ENCODE measurements at regions not wholly inside any gene's neighbourhood (a gene's known extent, or its start where the extent isn't known, plus 50 kb on each side); places are given as distances from the start of the nearest gene placed in this dataset.

- ChIA-PET CTCF (ENCODE audit: partially characterized antibody) (interaction anchor here (1.8 kb wide), 1 partner anchor 9 kb away, joined by 3 read pairs; no protein-coding TSS in a partner anchor), POLR2A (ENCODE audit: partially characterized antibody) (no interaction called here)
- Histone ChIP-seq H4K91ac (replicated peaks; ENCODE audit: insufficient read length, low read length) (no peak overlapping the region), H3K4me1 (replicated peaks in 1 of 4; ENCODE audit: control insufficient read depth in 3 of 4, insufficient read depth in 4 of 4, low read length in 3 of 4) (peaks cover 0 to 6% (median 2%) of the 10 kb centered on the region in 4 experiments; a peak in 3 of 7 replicates), H3K79me2 (ENCODE audit: control insufficient read depth in 1 of 2, insufficient read depth in 2 of 2, low read length in 2 of 2) (no peaks in the 10 kb centered on the region), H3K14ac (ENCODE audit: insufficient read length) (no peak overlapping the region), H4K8ac (ENCODE audit: extremely low read depth, insufficient read depth, low read length) (no peak overlapping the region), H3K18ac (ENCODE audit: extremely low read depth, low read length) (no peak overlapping the region), H4K5ac (ENCODE audit: insufficient read length, low read depth, low read length) (no peak overlapping the region), H3K23ac (ENCODE audit: insufficient read length) (no peak overlapping the region), H2BK20ac (ENCODE audit: low read length) (no peak overlapping the region), H3K4me3 (ENCODE audit: extremely low read depth in 1 of 4, insufficient read depth in 2 of 4, low read depth in 3 of 4, low read length in 4 of 4) (no peak overlapping the region), H2BK5ac (ENCODE audit: low read depth, low read length) (no peak overlapping the region), H3K9me3 (ENCODE audit: insufficient read depth in 2 of 2, low read depth in 1 of 2, low read length in 1 of 2) (no peaks in the 10 kb centered on the region), H3K27ac (ENCODE audit: low read depth, low read length) (no peak overlapping the region), H3K56ac (replicated peaks; ENCODE audit: insufficient read length, low read depth, low read length) (no peak overlapping the region), H3K4ac (replicated peaks; ENCODE audit: insufficient read length, low read depth, low read length) (no peak overlapping the region), H3K79me1 (ENCODE audit: low read depth, low read length) (no peaks in the 10 kb centered on the region), H3K27me3 (replicated peaks in 1 of 4; ENCODE audit: control insufficient read depth in 3 of 4, extremely low read depth in 1 of 4, insufficient read depth in 3 of 4, low read length in 3 of 4) (no peaks in the 10 kb centered on the region), H3K4me2 (ENCODE audit: insufficient read depth in 1 of 2, low read depth in 2 of 2, low read length in 2 of 2) (no peak overlapping the region), H2BK12ac (ENCODE audit: low read depth, low read length) (no peak overlapping the region), H3K36me3 (ENCODE audit: control insufficient read depth in 2 of 4, insufficient read depth in 4 of 4, low read length in 3 of 4) (no peaks in the 10 kb centered on the region), H2AFZ (ENCODE audit: low read length) (no peak overlapping the region), H2BK15ac (ENCODE audit: low read length) (no peak overlapping the region), H4K20me1 (replicated peaks in 1 of 2; ENCODE audit: control insufficient read depth in 1 of 2, insufficient read depth in 2 of 2, low read length in 2 of 2) (no peaks in the 10 kb centered on the region), H3K23me2 (ENCODE audit: low read depth, low read length) (no peaks in the 10 kb centered on the region), H3K9ac (replicated peaks in 1 of 4; ENCODE audit: extremely low read depth in 1 of 4, low read depth in 3 of 4, low read length in 3 of 4) (no peak overlapping the region), H2AK5ac (ENCODE audit: low read depth, low read length) (no peak overlapping the region), H2BK120ac (replicated peaks; ENCODE audit: low read depth, low read length) (no peak overlapping the region)
- no peak for DNase-seq (ENCODE audit: low read depth in 1 of 2, low spot score in 2 of 2)
- no peak for FAIRE-seq
- TF ChIP-seq BACH1 (IDR thresholded peaks at IDR 0.05; ENCODE audit: low read length) (no peak), TEAD4 (IDR thresholded peaks at IDR 0.05; ENCODE audit: low read depth, low read length) (no peak), HDAC2 (IDR thresholded peaks at IDR 0.05; ENCODE audit: borderline replicate concordance in 1 of 2, low read depth in 2 of 2, low read length in 2 of 2) (no peak), SP4 (IDR thresholded peaks at IDR 0.05; ENCODE audit: low read length) (no peak), POLR2A (IDR thresholded peaks at IDR 0.05; ENCODE audit: control extremely low read depth in 1 of 2, low read depth in 2 of 2, low read length in 2 of 2) (no peak), POU5F1 (IDR thresholded peaks at IDR 0.05; ENCODE audit: low read depth, low read length) (no peak), CREB1 (IDR thresholded peaks at IDR 0.05) (no peak), SIRT6 (IDR thresholded peaks at IDR 0.05; ENCODE audit: low read length) (no peak), KDM1A (IDR thresholded peaks at IDR 0.05; ENCODE audit: borderline replicate concordance, low read length) (no peak)
Observed at GRCh38 chr4:41321216-41321945, 64.7 kb downstream of the UCHL1 start.
